OCI-LY7 (cell line): ENCODE measurements at regions not wholly inside any gene's neighbourhood (a gene's known extent, or its start where the extent isn't known, plus 50 kb on each side); places are given as distances from the start of the nearest gene placed in this dataset.

Experiments
- BruUV-seq: library from RNA; stranded (reverse); fragments of 400-500 nt; replicated peaks from 2 replicates; lab custom pipeline; 2021; lab: Mats Ljungman, UMichigan
- CTCF ChIA-PET: fragments of 300-600 bp; sonication (Branson Sonifier 250); formaldehyde crosslinking; loops from one replicate; lab custom pipeline; 2022; ENCODE audit warnings: antibody characterized with exemption; ENCODE audit not compliant: unreplicated experiment; lab: Charles Lee
- POLR2A ChIA-PET: fragments of 300-600 bp; sonication (Branson Sonifier 250); formaldehyde crosslinking; loops from one replicate; lab custom pipeline; 2022; ENCODE audit warnings: antibody characterized with exemption; lab: Charles Lee
- DNase-seq: peaks from one replicate; pipeline ENCODE4 v3.0.0-alpha.2; 2015; ENCODE audit warnings: low spot score
- H2AFZ ChIP-seq: fragments of 200-600 bp; sonication (generic), shearing (Covaris generic); 2 replicates; pipeline ENCODE4 v1.6.1; 2014; ENCODE audit warnings: mild to moderate bottlenecking, antibody characterized with exemption, low read length, moderate library complexity
- H3K27ac ChIP-seq: fragments of 200-600 bp; sonication (generic); 2 replicates; pipeline ENCODE4 v1.5.1; 2014; ENCODE audit warnings: mixed run types, low read depth, mild to moderate bottlenecking, moderate library complexity, low read length, inconsistent platforms; ENCODE audit not compliant: poor library complexity, severe bottlenecking
- H3K36me3 ChIP-seq: fragments of 200-600 bp; sonication (generic); 2 replicates; pipeline ENCODE4 v1.6.1; 2014; ENCODE audit warnings: mild to moderate bottlenecking, antibody characterized with exemption, low read length, moderate library complexity, mixed read lengths; ENCODE audit not compliant: insufficient read depth
- H3K4me1 ChIP-seq: fragments of 200-600 bp; sonication (generic); 2 replicates; pipeline ENCODE4 v1.5.1; 2014; ENCODE audit warnings: mild to moderate bottlenecking, low read length; ENCODE audit not compliant: insufficient read depth, poor library complexity, severe bottlenecking
- H3K4me2 ChIP-seq: fragments of 200-600 bp; sonication (generic); 2 replicates; pipeline ENCODE4 v1.6.1; 2014; ENCODE audit warnings: mild to moderate bottlenecking, low read length
- H3K4me3 ChIP-seq: fragments of 200-600 bp; sonication (generic); 2 replicates; pipeline ENCODE4 v1.5.1; 2014; ENCODE audit warnings: mild to moderate bottlenecking, low read depth, low read length; ENCODE audit not compliant: poor library complexity, severe bottlenecking
- H3K79me2 ChIP-seq: fragments of 200-600 bp; sonication (generic); 2 replicates; pipeline ENCODE4 v1.6.1; 2016; ENCODE audit warnings: low read depth, mild to moderate bottlenecking, low read length, moderate library complexity, mixed read lengths; ENCODE audit not compliant: insufficient read depth
- H3K9me2 ChIP-seq: fragments of 200-600 bp; sonication (generic); 2 replicates; pipeline ENCODE4 v1.6.1; 2016; ENCODE audit warnings: mild to moderate bottlenecking, low read length, mixed read lengths; ENCODE audit not compliant: insufficient read depth
- H3K9me3 ChIP-seq: fragments of 200-600 bp; sonication (generic); 2 replicates; pipeline ENCODE4 v1.6.1; 2014; ENCODE audit warnings: mild to moderate bottlenecking, mixed run types, low read length, mixed read lengths
- H4K20me1 ChIP-seq: fragments of 200-600 bp; sonication (generic); 2 replicates; pipeline ENCODE4 v1.6.1; 2014; ENCODE audit warnings: mild to moderate bottlenecking, antibody characterized with exemption, low read length, moderate library complexity, mixed read lengths; ENCODE audit not compliant: insufficient read depth
- CTCF ChIP-seq: fragments of 200-600 bp; sonication (generic); conservative IDR thresholded peaks from 2 replicates; pipeline ENCODE4 v1.5.1; 2014; ENCODE audit warnings: mild to moderate bottlenecking, antibody characterized with exemption, low read length, moderate library complexity, mixed read lengths
- EZH2phosphoT487 ChIP-seq: fragments of 200-600 bp; sonication (generic); IDR thresholded peaks from 2 replicates; pipeline ENCODE4 v1.6.1; 2018; ENCODE audit warnings: low read depth, borderline replicate concordance, mild to moderate bottlenecking, mixed run types, antibody characterized with exemption, low read length, moderate library complexity, mixed read lengths
- intact Hi-C: fragments of 100-400 bp; cut with micrococcal nuclease; formaldehyde crosslinking; loops from one replicate; pipeline ENCODE4 v1.10.0; 2022; ENCODE audit not compliant: unreplicated experiment

DNA sequence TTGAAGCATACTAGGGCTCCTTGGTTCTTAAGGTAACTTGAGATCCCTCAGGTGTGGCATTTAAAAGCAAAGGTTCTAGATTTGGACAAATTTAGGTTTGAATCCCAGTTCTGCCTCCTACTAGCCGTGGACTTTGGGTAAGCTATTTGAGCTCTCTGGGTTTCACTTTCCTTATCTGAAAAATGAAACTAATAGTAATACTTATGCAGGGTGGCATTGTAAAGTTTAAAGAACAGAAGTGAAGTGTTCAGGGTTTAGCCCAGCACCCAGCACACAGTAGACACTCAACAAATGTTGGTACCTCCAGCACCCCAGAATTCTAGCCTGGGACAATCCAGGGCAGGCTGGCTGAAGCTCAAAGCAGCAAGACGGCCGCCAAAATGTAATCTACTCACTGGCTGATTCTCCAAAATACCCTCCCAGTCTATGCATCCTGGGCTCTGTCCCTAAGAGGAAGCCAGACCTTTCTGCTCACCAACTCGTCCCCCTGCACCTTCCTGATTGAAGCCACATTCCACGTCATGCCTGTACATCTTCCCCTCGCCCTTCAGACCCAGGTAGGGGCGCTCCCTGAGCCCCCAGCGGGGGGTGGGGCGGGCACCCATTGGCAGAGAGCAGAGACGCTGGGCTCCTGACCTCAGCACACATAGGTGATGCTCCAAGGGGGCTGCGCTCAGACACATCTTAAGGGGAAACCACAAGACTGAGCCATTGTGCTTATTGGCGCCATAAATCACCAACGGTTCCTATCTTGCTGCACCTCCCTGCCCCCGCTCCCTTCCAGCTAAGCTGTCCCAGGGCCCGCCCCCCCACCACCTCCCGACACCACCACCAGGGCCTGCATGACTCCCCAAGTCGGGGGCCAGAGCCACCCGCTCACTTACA lies 160.6 kb downstream of the BCOR start:
- no peak overlapping the region for H3K4me3 ChIP-seq
- no peak for DNase-seq
- no peak for TF ChIP-seq EZH2phosphoT487
- no peak for TF ChIP-seq CTCF
- intact Hi-C loops: no loop called here
- no peaks in the 10 kb centered on the region for H4K20me1 ChIP-seq
- POLR2A ChIA-PET: interaction anchor here (0.5 to 1.4 kb wide), 2 partner anchors 17 to 107 kb away, joined by 3 to 4 read pairs; no protein-coding TSS in a partner anchor
- no peaks in the 10 kb centered on the region for H3K36me3 ChIP-seq
- H3K4me1 ChIP-seq: peaks cover 8% of the 10 kb centered on the region
- BruUV-seq: no TSS peak
- H2AFZ ChIP-seq: peak overlapping the region; percentile 74
- CTCF ChIA-PET: no interaction called here
- no peaks in the 10 kb centered on the region for H3K9me2 ChIP-seq
- no peaks in the 10 kb centered on the region for H3K9me3 ChIP-seq
- H3K79me2 ChIP-seq: no peaks in the 10 kb centered on the region
- H3K4me2 ChIP-seq: peak overlapping the region; percentile 10; the same call in 1 of the 2 replicates
- H3K27ac ChIP-seq: no peak overlapping the region

DNA sequence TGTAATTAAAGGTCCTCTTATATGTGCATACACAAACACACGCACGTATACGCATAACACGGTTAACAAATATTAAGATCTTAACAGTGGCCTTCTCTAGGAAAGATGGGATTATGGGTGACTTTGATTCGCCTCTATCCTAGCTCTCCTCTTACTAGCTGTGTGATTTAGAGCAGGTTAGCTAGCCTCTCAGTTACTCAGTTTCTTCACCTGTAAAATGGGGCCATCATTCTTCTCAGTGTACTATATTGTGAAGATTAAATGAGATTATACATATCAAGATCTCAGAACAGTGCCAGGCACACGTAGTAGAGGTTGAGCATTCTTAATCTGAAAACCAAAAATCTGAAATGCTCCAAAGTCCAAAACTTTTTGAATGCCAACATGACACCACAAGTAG lies 159.3 kb downstream of the BCOR start:
- Histone ChIP-seq H2AFZ (no peak overlapping the region), H3K9me2 (no peaks in the 10 kb centered on the region), H3K79me2 (no peaks in the 10 kb centered on the region), H3K4me1 (peaks cover 8% of the 10 kb centered on the region), H3K4me2 (no peak overlapping the region), H3K9me3 (no peaks in the 10 kb centered on the region), H3K27ac (no peak overlapping the region), H3K4me3 (no peak overlapping the region), H4K20me1 (no peaks in the 10 kb centered on the region), H3K36me3 (no peaks in the 10 kb centered on the region)
- POLR2A ChIA-PET: no interaction called here
- CTCF ChIA-PET: no interaction called here
- no peak for DNase-seq
- TF ChIP-seq EZH2phosphoT487: no peak
- TF ChIP-seq CTCF: no peak
- no TSS peak for BruUV-seq
- intact Hi-C loops: no loop called here

DNA sequence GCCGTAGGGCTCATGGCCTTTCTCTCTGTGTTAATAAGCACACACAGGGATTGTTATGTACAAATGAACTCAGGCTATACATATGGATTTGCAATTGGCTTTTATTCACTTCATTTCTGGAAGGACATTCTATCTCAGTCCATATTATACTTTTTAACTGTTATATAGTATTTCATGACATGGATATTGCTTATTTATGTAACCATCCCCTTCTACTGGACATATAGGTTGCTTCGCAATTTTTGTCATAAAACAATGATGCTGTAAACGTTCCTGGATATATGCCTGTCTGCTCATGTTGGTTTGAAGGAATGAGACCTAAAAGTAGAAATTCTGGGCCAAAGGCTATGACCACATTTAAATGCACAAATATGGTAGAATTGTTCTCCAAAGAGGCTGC lies 158.1 kb downstream of the BCOR start:
- Histone ChIP-seq H3K36me3 (no peaks in the 10 kb centered on the region), H3K79me2 (no peaks in the 10 kb centered on the region), H3K4me3 (no peak overlapping the region), H3K9me2 (no peaks in the 10 kb centered on the region), H4K20me1 (no peaks in the 10 kb centered on the region), H2AFZ (no peak overlapping the region), H3K4me1 (peaks cover 4% of the 10 kb centered on the region), H3K9me3 (no peaks in the 10 kb centered on the region), H3K4me2 (no peak overlapping the region), H3K27ac (no peak overlapping the region)
- TF ChIP-seq EZH2phosphoT487 (no peak), CTCF (no peak)
- POLR2A ChIA-PET: interaction anchor here (0.6 to 0.7 kb wide), 3 partner anchors 15 to 88 kb away, joined by 3 read pairs; no protein-coding TSS in a partner anchor
- BruUV-seq: no TSS peak
- intact Hi-C loops: no loop called here
- no peak for DNase-seq
- CTCF ChIA-PET: no interaction called here
